ENCODE measurements at regions not wholly inside any gene's neighbourhood (a gene's known extent, or its start where the extent isn't known, plus 50 kb on each side); places are given as distances from the start of the nearest gene placed in this dataset.

GRCh38 chr18:24651434-24651833, 191.0 kb downstream of the HRH4 start:
- no peak overlapping the region for H3K9ac ChIP-seq (ENCODE audit: low read length)
- H2AFZ ChIP-seq (ENCODE audit: low read depth, low read length, severe bottlenecking): no peak overlapping the region
- H3K79me2 ChIP-seq (ENCODE audit: insufficient read depth, low read length): no peaks in the 10 kb centered on the region
- no peaks in the 10 kb centered on the region for H3F3A ChIP-seq (ENCODE audit: insufficient read depth)
- no peaks in the 10 kb centered on the region for H3K27me3 ChIP-seq (ENCODE audit: low read length)
- no peaks in the 10 kb centered on the region for H3K9me2 ChIP-seq (replicated peaks; ENCODE audit: insufficient read depth, low read length)
- H3K27ac ChIP-seq (ENCODE audit: low read depth, low read length): no peak overlapping the region
- no peaks in the 10 kb centered on the region for H4K20me1 ChIP-seq (ENCODE audit: low read depth, low read length)
- no peak for TF ChIP-seq EZH2phosphoT487 (conservative IDR thresholded peaks at IDR 0.05; ENCODE audit: low read length)
- TF ChIP-seq CTCF (IDR thresholded peaks at IDR 0.05; ENCODE audit: insufficient read depth, low read length, poor library complexity, severe bottlenecking): no peak
- H3K4me3 ChIP-seq (ENCODE audit: insufficient read depth, low read length, poor library complexity, severe bottlenecking): no peak overlapping the region
- H3K36me3 ChIP-seq (ENCODE audit: low read length): no peaks in the 10 kb centered on the region
- no peak overlapping the region for H3K4me2 ChIP-seq (ENCODE audit: low read depth, low read length, poor library complexity, severe bottlenecking)
- H3K9me3 ChIP-seq (ENCODE audit: insufficient read depth, low read length): no peaks in the 10 kb centered on the region

- Histone ChIP-seq H3F3A (ENCODE audit: insufficient read depth) (no peaks in the 10 kb centered on the region), H2AFZ (ENCODE audit: low read depth, low read length, severe bottlenecking) (no peak overlapping the region), H3K9ac (ENCODE audit: low read length) (no peak overlapping the region), H3K27me3 (ENCODE audit: low read length) (no peaks in the 10 kb centered on the region), H3K36me3 (ENCODE audit: low read length) (no peaks in the 10 kb centered on the region), H4K20me1 (ENCODE audit: low read depth, low read length) (no peaks in the 10 kb centered on the region), H3K9me2 (replicated peaks; ENCODE audit: insufficient read depth, low read length) (no peaks in the 10 kb centered on the region), H3K4me2 (ENCODE audit: low read depth, low read length, poor library complexity, severe bottlenecking) (no peak overlapping the region), H3K9me3 (ENCODE audit: insufficient read depth, low read length) (no peaks in the 10 kb centered on the region), H3K4me3 (ENCODE audit: insufficient read depth, low read length, poor library complexity, severe bottlenecking) (no peak overlapping the region), H3K27ac (ENCODE audit: low read depth, low read length) (no peak overlapping the region), H3K79me2 (ENCODE audit: insufficient read depth, low read length) (no peaks in the 10 kb centered on the region)
- TF ChIP-seq EZH2phosphoT487 (conservative IDR thresholded peaks at IDR 0.05; ENCODE audit: low read length): no peak
- no peak for TF ChIP-seq CTCF (IDR thresholded peaks at IDR 0.05; ENCODE audit: insufficient read depth, low read length, poor library complexity, severe bottlenecking)
Observed at GRCh38 chr18:24656050-24656449, 195.6 kb downstream of the HRH4 start.

GRCh38 chr18:24656551-24657443, 196.4 kb downstream of the HRH4 start:
- TF ChIP-seq CTCF (IDR thresholded peaks at IDR 0.05; ENCODE audit: insufficient read depth, low read length, poor library complexity, severe bottlenecking) (no peak), EZH2phosphoT487 (conservative IDR thresholded peaks at IDR 0.05; ENCODE audit: low read length) (no peak)
- no peaks in the 10 kb centered on the region for H3K36me3 ChIP-seq (ENCODE audit: low read length)
- no peaks in the 10 kb centered on the region for H4K20me1 ChIP-seq (ENCODE audit: low read depth, low read length)
- no peak overlapping the region for H3K4me2 ChIP-seq (ENCODE audit: low read depth, low read length, poor library complexity, severe bottlenecking)
- H3K27ac ChIP-seq (ENCODE audit: low read depth, low read length): no peak overlapping the region
- no peak overlapping the region for H2AFZ ChIP-seq (ENCODE audit: low read depth, low read length, severe bottlenecking)
- no peaks in the 10 kb centered on the region for H3K27me3 ChIP-seq (ENCODE audit: low read length)
- H3F3A ChIP-seq (ENCODE audit: insufficient read depth): no peaks in the 10 kb centered on the region
- H3K9me3 ChIP-seq (ENCODE audit: insufficient read depth, low read length): no peaks in the 10 kb centered on the region
- no peak overlapping the region for H3K4me3 ChIP-seq (ENCODE audit: insufficient read depth, low read length, poor library complexity, severe bottlenecking)
- H3K9me2 ChIP-seq (replicated peaks; ENCODE audit: insufficient read depth, low read length): no peaks in the 10 kb centered on the region
- no peak overlapping the region for H3K9ac ChIP-seq (ENCODE audit: low read length)
- H3K79me2 ChIP-seq (ENCODE audit: insufficient read depth, low read length): no peaks in the 10 kb centered on the region
